SK-N-SH (cell line): ENCODE measurements at regions not wholly inside any gene's neighbourhood (a gene's known extent, or its start where the extent isn't known, plus 50 kb on each side); places are given as distances from the start of the nearest gene placed in this dataset.

Experiments used
- CTCF ChIA-PET: fragments of 300-600, 350-600 bp; formaldehyde crosslinking; extraction: SDS; loops from one replicate; lab custom pipeline; 2021; lab: Yijun Ruan, JAX
- POLR2A ChIA-PET: fragments of 350-600 bp; sonication (Branson Sonifier 250); formaldehyde crosslinking; extraction: SDS; loops from one replicate; lab custom pipeline; 2020; ENCODE audit warnings: antibody characterized with exemption, inconsistent platforms; lab: Yijun Ruan, JAX
- DNase-seq: peaks from one replicate; pipeline ENCODE4 v3.0.0; 2012
- H2AFZ ChIP-seq: fragments of 200-600 bp; sonication (generic); 2 replicates; pipeline ENCODE4 v1.8.1; 2016; ENCODE audit warnings: antibody characterized with exemption, mild to moderate bottlenecking, low read depth
- H3F3A ChIP-seq: fragments of 200-600 bp; sonication (generic); replicated peaks from 2 replicates; pipeline ENCODE3; 2016; ENCODE audit warnings: antibody characterized with exemption, mild to moderate bottlenecking; ENCODE audit not compliant: insufficient read depth
- H3K27ac ChIP-seq, 2 experiments: fragments of 200-500 bp in 1 of 2; fragments of 200-600 bp in 1 of 2; sonication (Bioruptor generic) in 1 of 2; sonication (generic), shearing (Covaris generic) in 1 of 2; 2 replicates each; pipeline versions ENCODE4 v1.5.1 to v1.6.1; 2014 to 2016; ENCODE audit warnings: low read depth in 2 of 2, inconsistent platforms in 1 of 2, low read length in 1 of 2, mild to moderate bottlenecking in 1 of 2, mixed read lengths in 1 of 2
- H3K27me3 ChIP-seq: fragments of 200-600 bp; sonication (generic), shearing (Covaris generic); 2 replicates; pipeline ENCODE4 v1.6.1; 2016; ENCODE audit warnings: mixed run types; ENCODE audit not compliant: insufficient read depth
- H3K36me3 ChIP-seq, 2 experiments: fragments of 200-500 bp in 1 of 2; fragments of 200-600 bp in 1 of 2; sonication (Bioruptor generic) in 1 of 2; sonication (generic) in 1 of 2; replicated peaks in 1 of 2; 2 replicates each; pipeline versions ENCODE3 to v1.5.1; 2014 to 2016; ENCODE audit warnings: low read length in 1 of 2, mild to moderate bottlenecking in 1 of 2; ENCODE audit not compliant: insufficient read depth in 2 of 2, control insufficient read depth in 1 of 2
- H3K4me1 ChIP-seq, 2 experiments: fragments of 200-500 bp in 1 of 2; fragments of 200-600 bp in 1 of 2; sonication (Bioruptor generic) in 1 of 2; sonication (generic), shearing (Covaris generic) in 1 of 2; 2 replicates each; pipeline versions ENCODE4 v1.5.1 to v1.6.1; 2014 to 2016; ENCODE audit warnings: low read depth in 1 of 2, low read length in 1 of 2, mixed run types in 1 of 2; ENCODE audit not compliant: insufficient read depth in 2 of 2, control insufficient read depth in 1 of 2
- H3K4me2 ChIP-seq: fragments of 200-600 bp; sonication (generic), shearing (Covaris generic); 2 replicates; pipeline ENCODE4 v1.6.1; 2017; ENCODE audit warnings: mixed run types
- H3K4me3 ChIP-seq, 2 experiments: fragments of 200-500 bp in 1 of 2; fragments of 200-600 bp in 1 of 2; sonication (Bioruptor generic) in 1 of 2; sonication (generic), shearing (Covaris generic) in 1 of 2; 2 replicates each; pipeline versions ENCODE4 v1.5.1 to v1.8.1; 2014 to 2016; ENCODE audit warnings: low read depth in 2 of 2, inconsistent platforms in 1 of 2, low read length in 1 of 2, mild to moderate bottlenecking in 1 of 2, mixed read lengths in 1 of 2, moderate library complexity in 1 of 2
- H3K79me2 ChIP-seq: fragments of 200-600 bp; sonication (generic); 2 replicates; pipeline ENCODE4 v1.8.1; 2017; ENCODE audit warnings: mild to moderate bottlenecking; ENCODE audit not compliant: insufficient read depth
- H3K9ac ChIP-seq: fragments of 200-600 bp; sonication (generic); 2 replicates; pipeline ENCODE4 v1.6.1; 2017; ENCODE audit warnings: mixed run types
- H3K9me2 ChIP-seq: fragments of 200-600 bp; sonication (generic); 2 replicates; pipeline ENCODE4 v1.6.1; 2017; ENCODE audit warnings: mixed run types
- H3K9me3 ChIP-seq: fragments of 200-600 bp; sonication (generic); 2 replicates; pipeline ENCODE4 v1.6.1; 2017; ENCODE audit warnings: mixed run types, mild to moderate bottlenecking, moderate library complexity
- H4K20me1 ChIP-seq: fragments of 200-600 bp; sonication (generic); 2 replicates; pipeline ENCODE4 v1.6.1; 2017; ENCODE audit warnings: mild to moderate bottlenecking, mixed run types; ENCODE audit not compliant: insufficient read depth
- CHD2 ChIP-seq: fragments of 150-350 bp; IDR thresholded peaks from 2 replicates; pipeline ENCODE4 v1.6.1; 2018; ENCODE audit warnings: low read length; ENCODE audit not compliant: partially characterized antibody
- EP300 ChIP-seq, 2 experiments: IDR thresholded peaks; 2 replicates each; pipeline versions ENCODE4 v1.4.0 to v1.6.1; 2012; ENCODE audit warnings: borderline replicate concordance in 1 of 2, low read depth in 1 of 2, low read length in 1 of 2
- FOSL2 ChIP-seq: IDR thresholded peaks from 2 replicates; pipeline ENCODE4 v1.4.0; 2012; ENCODE audit warnings: low read depth, mild to moderate bottlenecking, moderate library complexity, borderline replicate concordance
- FOXJ3 ChIP-seq: sonication (generic); formaldehyde crosslinking; IDR thresholded peaks from 2 replicates; pipeline ENCODE4 v1.5.1; 2020; ENCODE audit warnings: mild to moderate bottlenecking, missing genetic modification reagents
- GATA2 ChIP-seq: sonication (generic); formaldehyde crosslinking; IDR thresholded peaks from 2 replicates; pipeline ENCODE4 v1.5.0; 2020; ENCODE audit warnings: mild to moderate bottlenecking, missing genetic modification reagents
- IRF3 ChIP-seq: fragments of 150-350 bp; IDR thresholded peaks from 2 replicates; pipeline ENCODE4 v1.6.1; 2016; ENCODE audit warnings: mild to moderate bottlenecking, low read depth, low read length
- JUND ChIP-seq: IDR thresholded peaks from 2 replicates; pipeline ENCODE4 v1.4.0; 2012
- MEF2A ChIP-seq: IDR thresholded peaks from 2 replicates; pipeline ENCODE4 v1.4.0; 2012; ENCODE audit warnings: low read depth, borderline replicate concordance
- PBX3 ChIP-seq: IDR thresholded peaks from 2 replicates; pipeline ENCODE4; 2012
- RFX5 ChIP-seq: IDR thresholded peaks from 2 replicates; pipeline ENCODE4 v1.6.1; 2012; ENCODE audit warnings: mild to moderate bottlenecking, improper control_type of control experiment, low read length
- RXRA ChIP-seq: IDR thresholded peaks from 2 replicates; pipeline ENCODE4 v1.4.0; 2012; ENCODE audit warnings: low read depth, mild to moderate bottlenecking, borderline replicate concordance
- TEAD4 ChIP-seq: IDR thresholded peaks from 2 replicates; pipeline ENCODE4 v1.4.0; 2012; ENCODE audit warnings: mild to moderate bottlenecking, borderline replicate concordance; ENCODE audit not compliant: insufficient read depth
- YY1 ChIP-seq: IDR thresholded peaks from 2 replicates; pipeline ENCODE4 v1.4.0; 2012; ENCODE audit warnings: low read depth, mild to moderate bottlenecking
- ZBTB33 ChIP-seq: IDR thresholded peaks from 2 replicates; pipeline ENCODE4 v1.4.0; 2012; ENCODE audit warnings: low read depth, borderline replicate concordance
- WGBS: methylation state at CpG from one replicate; pipeline ENCODE4 v1.1.6; 2017; ENCODE audit warnings: low lambda C conversion rate; 5-methylcytosine and 5-hydroxymethylcytosine counted together

GRCh38 chr6:144345451-144345850 lies 60.3 kb downstream of the UTRN start:
- Histone ChIP-seq H4K20me1 (no peaks in the 10 kb centered on the region), H3K4me1 (peaks cover 3 to 31% of the 10 kb centered on the region in 2 experiments; a peak in 3 of 4 replicates), H3K4me3 (no peak overlapping the region), H3K27ac (no peak overlapping the region), H3K79me2 (peaks cover 27% of the 10 kb centered on the region), H3K9me2 (no peaks in the 10 kb centered on the region), H3K9me3 (no peaks in the 10 kb centered on the region), H3K9ac (no peak overlapping the region), H3K27me3 (no peaks in the 10 kb centered on the region), H3K4me2 (no peak overlapping the region), H2AFZ (no peak overlapping the region), H3F3A (peaks cover 14% of the 10 kb centered on the region), H3K36me3 (no peaks in the 10 kb centered on the region)
- ChIA-PET POLR2A (no interaction called here), CTCF (no interaction called here)
- 42% methylated on average over 3 of the region's 4 CpGs for WGBS
- DNase-seq: no peak
- TF ChIP-seq PBX3: no peak

GRCh38 chr6:144346719-144347447 lies 61.7 kb downstream of the UTRN start:
- WGBS: 34% methylated on average over 11 of the region's 11 CpGs
- no peaks in the 10 kb centered on the region for H3K27me3 ChIP-seq
- no peak overlapping the region; the same call in 1 of the 2 replicates for H2AFZ ChIP-seq
- no peak overlapping the region for H3K9ac ChIP-seq
- POLR2A ChIA-PET: no interaction called here
- TF ChIP-seq CHD2 (no peak), RFX5 (no peak), MEF2A (no peak), TEAD4 (no peak), JUND (0 out of 2 replicates have a peak, but pooled peaks have one; percentile 18), FOXJ3 (CRISPR knock-in tag) (no peak), ZBTB33 (no peak), EP300 (IDR thresholded peaks at IDR 0.05; ENCODE audit: borderline replicate concordance in 1 of 2, low read depth in 1 of 2, low read length in 1 of 2) (no peak), RXRA (no peak), FOSL2 (peak; percentile 39; the same call in 1 of the 2 replicates), GATA2 (CRISPR knock-in tag) (no peak), IRF3 (no peak), YY1 (no peak)
- H3K4me2 ChIP-seq: peak overlapping the region; percentile 24; the same call in 1 of the 2 replicates
- H3K27ac ChIP-seq: peak overlapping the region; percentile 45 to 83; a peak in 3 of 4 replicates
- no peak for DNase-seq
- no peak overlapping the region for H3K4me3 ChIP-seq
- H3K9me3 ChIP-seq: no peaks in the 10 kb centered on the region
- peaks cover 17% of the 10 kb centered on the region for H3F3A ChIP-seq
- H3K9me2 ChIP-seq: no peaks in the 10 kb centered on the region
- no peaks in the 10 kb centered on the region for H4K20me1 ChIP-seq
- H3K79me2 ChIP-seq: peaks cover 27% of the 10 kb centered on the region
- CTCF ChIA-PET: interaction anchor here (1.5 kb wide), 1 partner anchor 26 kb away, joined by 4 read pairs; no protein-coding TSS in a partner anchor
- no peaks in the 10 kb centered on the region for H3K36me3 ChIP-seq
- H3K4me1 ChIP-seq: peaks cover 3 to 23% of the 10 kb centered on the region in 2 experiments; a peak in 3 of 4 replicates
